HEK293 (cell line): ENCODE measurements at regions not wholly inside any gene's neighbourhood (a gene's known extent, or its start where the extent isn't known, plus 50 kb on each side); places are given as distances from the start of the nearest gene placed in this dataset.

ENCODE experiments used
- CTCF ChIA-PET: fragments of 350-600 bp; formaldehyde crosslinking; extraction: SDS; loops from one replicate; lab custom pipeline; 2021; ENCODE audit warnings: antibody characterized with exemption; lab: Yijun Ruan, JAX
- POLR2A ChIA-PET: fragments of 300-600 bp; formaldehyde crosslinking; extraction: SDS; loops from one replicate; lab custom pipeline; 2020; ENCODE audit warnings: antibody characterized with exemption, inconsistent platforms; lab: Yijun Ruan, JAX
- H3K27ac ChIP-seq: fragments of 200-500 bp; sonication (Bioruptor generic); 2 replicates; pipeline ENCODE4 v1.5.1; 2014; ENCODE audit warnings: low read depth, low read length, control low read depth, inconsistent platforms; ENCODE audit errors: extremely low read depth
- H3K36me3 ChIP-seq, 2 experiments: fragments of 200-500 bp in 1 of 2; sonication (Bioruptor generic) in 1 of 2; 1 replicate in 1 of 2; 2 replicates in 1 of 2; pipeline ENCODE4 v1.5.1; 2014 to 2017; ENCODE audit warnings: inconsistent platforms in 2 of 2, low read length in 2 of 2; ENCODE audit not compliant: control insufficient read depth in 2 of 2, insufficient read depth in 1 of 2
- H3K4me1 ChIP-seq: fragments of 200-500 bp; sonication (Bioruptor generic); 2 replicates; pipeline ENCODE4 v1.5.1; 2014; ENCODE audit warnings: mild to moderate bottlenecking, low read length, inconsistent platforms; ENCODE audit not compliant: control insufficient read depth, insufficient read depth
- H3K4me3 ChIP-seq: 2 replicates; pipeline ENCODE4 v1.5.1; 2011; ENCODE audit warnings: low read depth, mild to moderate bottlenecking, control low read depth, low read length, moderate library complexity
- H3K9me3 ChIP-seq: fragments of 200-500 bp; sonication (Bioruptor generic); 2 replicates; pipeline ENCODE4 v1.5.1; 2014; ENCODE audit warnings: low read depth, low read length, inconsistent platforms; ENCODE audit not compliant: control insufficient read depth, insufficient read depth
- MEIS1 ChIP-seq: sonication (generic); formaldehyde crosslinking; IDR thresholded peaks from 2 replicates; pipeline ENCODE4 v1.8.1; 2022; ENCODE audit warnings: missing genetic modification reagents, mild to moderate bottlenecking, borderline replicate concordance
- MZF1 ChIP-seq: fragments of 450-650 bp; formaldehyde crosslinking; IDR thresholded peaks from 2 replicates; pipeline ENCODE4 v1.5.1; 2017; ENCODE audit warnings: missing biosample characterization, missing genetic modification characterization, borderline replicate concordance
- SP7 ChIP-seq: fragments of 450-650 bp; formaldehyde crosslinking; IDR thresholded peaks from 2 replicates; pipeline ENCODE4 v1.5.1; 2016; ENCODE audit warnings: missing biosample characterization, missing genetic modification characterization
- WT1 ChIP-seq: fragments of 450-650 bp; formaldehyde crosslinking; IDR thresholded peaks from 2 replicates; pipeline ENCODE4 v1.5.1; 2016; ENCODE audit warnings: missing biosample characterization, missing genetic modification characterization
- ZBTB20 ChIP-seq: fragments of 450-650 bp; formaldehyde crosslinking; IDR thresholded peaks from 2 replicates; pipeline ENCODE4 v1.5.1; 2016; ENCODE audit warnings: missing biosample characterization, missing genetic modification characterization
- ZBTB48 ChIP-seq: fragments of 450-650 bp; formaldehyde crosslinking; IDR thresholded peaks from 2 replicates; pipeline ENCODE4 v1.5.1; 2016; ENCODE audit warnings: missing biosample characterization, missing genetic modification characterization
- ZFP69B ChIP-seq: fragments of 450-650 bp; formaldehyde crosslinking; IDR thresholded peaks from 2 replicates; pipeline ENCODE4 v1.5.1; 2016; ENCODE audit warnings: missing biosample characterization, missing genetic modification characterization
- ZNF148 ChIP-seq: fragments of 450-650 bp; formaldehyde crosslinking; IDR thresholded peaks from 2 replicates; pipeline ENCODE4 v1.5.0; 2017; ENCODE audit warnings: missing biosample characterization, missing genetic modification characterization, borderline replicate concordance
- ZNF16 ChIP-seq: fragments of 450-650 bp; formaldehyde crosslinking; IDR thresholded peaks from 2 replicates; pipeline ENCODE4 v1.5.1; 2016; ENCODE audit warnings: low read depth, missing biosample characterization, missing genetic modification characterization
- ZNF169 ChIP-seq: fragments of 450-650 bp; formaldehyde crosslinking; IDR thresholded peaks from 2 replicates; pipeline ENCODE4 v1.5.1; 2016; ENCODE audit warnings: missing biosample characterization, missing genetic modification characterization
- ZNF19 ChIP-seq: fragments of 450-650 bp; formaldehyde crosslinking; IDR thresholded peaks from 2 replicates; pipeline ENCODE4; 2016; ENCODE audit warnings: missing biosample characterization, missing genetic modification characterization, low read depth
- ZNF202 ChIP-seq: fragments of 450-650 bp; formaldehyde crosslinking; IDR thresholded peaks from 2 replicates; pipeline ENCODE4 v1.5.1; 2016; ENCODE audit warnings: missing biosample characterization, missing genetic modification characterization, borderline replicate concordance
- ZNF302 ChIP-seq: fragments of 450-650 bp; formaldehyde crosslinking; IDR thresholded peaks from 2 replicates; pipeline ENCODE4 v1.5.1; 2016; ENCODE audit warnings: missing biosample characterization, missing genetic modification characterization, low read depth
- ZNF366 ChIP-seq: fragments of 450-650 bp; formaldehyde crosslinking; conservative IDR thresholded peaks from 2 replicates; pipeline ENCODE4 v1.5.1; 2016; ENCODE audit warnings: missing biosample characterization, missing genetic modification characterization
- ZNF37A ChIP-seq: fragments of 450-650 bp; IDR thresholded peaks from 2 replicates; pipeline ENCODE4 v1.5.1; 2018; ENCODE audit warnings: missing biosample characterization, missing genetic modification characterization
- ZNF398 ChIP-seq: fragments of 450-650 bp; formaldehyde crosslinking; IDR thresholded peaks from 2 replicates; pipeline ENCODE4 v1.5.1; 2017; ENCODE audit warnings: missing biosample characterization, missing genetic modification characterization
- ZNF473 ChIP-seq: fragments of 450-650 bp; formaldehyde crosslinking; IDR thresholded peaks from 2 replicates; pipeline ENCODE4 v1.5.1; 2017; ENCODE audit warnings: missing biosample characterization, missing genetic modification characterization
- ZNF561 ChIP-seq: fragments of 450-650 bp; IDR thresholded peaks from 2 replicates; pipeline ENCODE4 v1.5.1; 2018; ENCODE audit warnings: missing biosample characterization, missing genetic modification characterization, borderline replicate concordance
- ZNF596 ChIP-seq: fragments of 450-650 bp; IDR thresholded peaks from 2 replicates; pipeline ENCODE4 v1.5.0; 2018; ENCODE audit warnings: missing biosample characterization, mild to moderate bottlenecking, missing genetic modification characterization, moderate library complexity
- ZNF626 ChIP-seq: fragments of 450-650 bp; sonication (Bioruptor Pico); formaldehyde crosslinking; IDR thresholded peaks from 2 replicates; pipeline ENCODE4 v1.5.1; 2018; ENCODE audit warnings: missing biosample characterization, missing genetic modification characterization, inconsistent platforms
- ZNF777 ChIP-seq: fragments of 450-650 bp; formaldehyde crosslinking; IDR thresholded peaks from 2 replicates; pipeline ENCODE4 v1.5.1; 2017; ENCODE audit warnings: missing biosample characterization, missing genetic modification characterization, borderline replicate concordance
- ZNF785 ChIP-seq: fragments of 450-650 bp; formaldehyde crosslinking; IDR thresholded peaks from 2 replicates; pipeline ENCODE4 v1.5.1; 2016; ENCODE audit warnings: missing biosample characterization, missing genetic modification characterization
- ZSCAN30 ChIP-seq: fragments of 450-650 bp; IDR thresholded peaks from 2 replicates; pipeline ENCODE4 v1.5.1; 2018; ENCODE audit warnings: missing biosample characterization, mild to moderate bottlenecking, missing genetic modification characterization, moderate library complexity
- TF ChIP-seq, protein P1 (sequence below): IDR thresholded peaks from 2 replicates; pipeline ENCODE4 v1.6.1; 2011; ENCODE audit warnings: mild to moderate bottlenecking, low read depth, low read length, borderline replicate concordance
- TF ChIP-seq, protein P2 (sequence below): sonication (generic); formaldehyde crosslinking; IDR thresholded peaks from 2 replicates; pipeline ENCODE4 v1.8.1; 2022; ENCODE audit warnings: mild to moderate bottlenecking, moderate library complexity, missing genetic modification reagents

DNA sequence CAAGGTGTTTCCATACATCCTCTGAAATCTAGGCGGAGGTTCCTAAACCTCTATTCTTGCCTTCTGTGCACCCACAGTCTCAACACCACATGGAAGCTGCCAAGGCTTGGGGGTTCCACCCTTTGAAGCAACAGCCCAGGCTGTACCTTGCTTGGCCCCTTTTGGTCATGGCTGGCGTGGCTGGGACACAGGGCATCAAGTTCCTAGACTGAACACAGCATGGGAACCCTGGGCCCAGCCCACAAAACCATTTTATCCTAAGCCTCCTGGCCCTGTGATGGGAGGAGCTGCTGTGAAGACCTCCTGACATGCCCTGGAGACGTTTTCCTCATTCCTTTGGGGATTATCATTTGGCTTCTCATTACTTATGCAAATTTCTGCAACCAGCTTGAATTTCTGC is 739.0 kb upstream of the NECTIN3 start:
- TF ChIP-seq ZNF785, result no peak
- TF ChIP-seq ZNF398, result no peak
- Histone ChIP-seq H3K36me3 (no peaks in the 10 kb centered on the region), H3K4me1 (no peaks in the 10 kb centered on the region), H3K9me3 (no peaks in the 10 kb centered on the region), H3K4me3 (no peak overlapping the region), H3K27ac (no peak overlapping the region)
- ChIA-PET CTCF (no interaction called here), POLR2A (no interaction called here)

- H3K36me3 ChIP-seq, result no peaks in the 10 kb centered on the region
- no peaks in the 10 kb centered on the region for H3K9me3 ChIP-seq
- POLR2A ChIA-PET, result no interaction called here
- CTCF ChIA-PET, result no interaction called here
- H3K4me1 ChIP-seq, result no peaks in the 10 kb centered on the region
- no peak for TF ChIP-seq ZNF16
- TF ChIP-seq ZNF596 (tag by site-specific recombination), result no peak
- TF ChIP-seq, protein P1, sequence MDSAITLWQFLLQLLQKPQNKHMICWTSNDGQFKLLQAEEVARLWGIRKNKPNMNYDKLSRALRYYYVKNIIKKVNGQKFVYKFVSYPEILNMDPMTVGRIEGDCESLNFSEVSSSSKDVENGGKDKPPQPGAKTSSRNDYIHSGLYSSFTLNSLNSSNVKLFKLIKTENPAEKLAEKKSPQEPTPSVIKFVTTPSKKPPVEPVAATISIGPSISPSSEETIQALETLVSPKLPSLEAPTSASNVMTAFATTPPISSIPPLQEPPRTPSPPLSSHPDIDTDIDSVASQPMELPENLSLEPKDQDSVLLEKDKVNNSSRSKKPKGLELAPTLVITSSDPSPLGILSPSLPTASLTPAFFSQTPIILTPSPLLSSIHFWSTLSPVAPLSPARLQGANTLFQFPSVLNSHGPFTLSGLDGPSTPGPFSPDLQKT, result no peak
- H3K27ac ChIP-seq, result no peak overlapping the region
- no peak overlapping the region for H3K4me3 ChIP-seq
These were observed 730.6 kb upstream of the NECTIN3 start for GRCh38 chr3:110341047-110341446.

DNA sequence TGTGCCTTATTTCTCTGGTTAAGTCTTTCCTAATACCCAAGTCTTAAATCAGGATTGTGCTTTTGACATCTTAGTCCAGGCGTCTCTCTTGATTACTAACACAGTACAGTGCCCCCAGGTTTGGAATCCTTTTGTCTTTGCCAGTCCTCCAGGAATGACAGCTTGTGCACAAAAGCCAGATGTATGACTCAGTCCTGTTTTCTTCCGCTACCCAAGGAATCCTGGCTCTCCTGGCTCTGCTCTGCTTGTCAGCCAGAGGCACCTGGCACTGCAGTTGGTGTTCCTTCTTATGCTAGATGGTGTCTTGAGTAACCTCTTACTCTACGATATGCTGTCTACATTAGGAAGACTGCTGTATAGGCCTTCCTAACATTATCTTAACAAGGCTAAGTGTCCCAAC is 728.2 kb upstream of the NECTIN3 start:
- H3K4me3 ChIP-seq, result no peak overlapping the region
- H3K36me3 ChIP-seq, result no peaks in the 10 kb centered on the region
- H3K9me3 ChIP-seq, result no peaks in the 10 kb centered on the region
- ChIA-PET CTCF (no interaction called here), POLR2A (no interaction called here)
- H3K4me1 ChIP-seq, result no peaks in the 10 kb centered on the region
- H3K27ac ChIP-seq, result no peak overlapping the region
- no peak for TF ChIP-seq ZBTB20 (tag by site-specific recombination)
- no peak for TF ChIP-seq MZF1 (tag by site-specific recombination)
- no peak for TF ChIP-seq SP7 (tag by site-specific recombination)
- no peak for TF ChIP-seq ZBTB48 (tag by site-specific recombination)
- no peak for TF ChIP-seq ZNF626 (tag by site-specific recombination)
- TF ChIP-seq, protein P2, sequence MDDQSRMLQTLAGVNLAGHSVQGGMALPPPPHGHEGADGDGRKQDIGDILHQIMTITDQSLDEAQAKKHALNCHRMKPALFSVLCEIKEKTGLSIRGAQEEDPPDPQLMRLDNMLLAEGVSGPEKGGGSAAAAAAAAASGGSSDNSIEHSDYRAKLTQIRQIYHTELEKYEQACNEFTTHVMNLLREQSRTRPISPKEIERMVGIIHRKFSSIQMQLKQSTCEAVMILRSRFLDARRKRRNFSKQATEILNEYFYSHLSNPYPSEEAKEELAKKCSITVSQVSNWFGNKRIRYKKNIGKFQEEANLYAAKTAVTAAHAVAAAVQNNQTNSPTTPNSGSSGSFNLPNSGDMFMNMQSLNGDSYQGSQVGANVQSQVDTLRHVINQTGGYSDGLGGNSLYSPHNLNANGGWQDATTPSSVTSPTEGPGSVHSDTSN, result no peak
- no peak for TF ChIP-seq WT1 (tag by site-specific recombination)
- TF ChIP-seq ZNF473 (tag by site-specific recombination), result no peak
- TF ChIP-seq, all 188 proteins: peak for 0

GRCh38 chr3:110343945-110344344 is 727.7 kb upstream of the NECTIN3 start:
- no peak overlapping the region for H3K27ac ChIP-seq
- no peak overlapping the region for H3K4me3 ChIP-seq
- POLR2A ChIA-PET, result no interaction called here
- CTCF ChIA-PET, result no interaction called here
- H3K9me3 ChIP-seq, result no peaks in the 10 kb centered on the region
- no peaks in the 10 kb centered on the region for H3K36me3 ChIP-seq
- H3K4me1 ChIP-seq, result no peaks in the 10 kb centered on the region
- TF ChIP-seq ZNF302 (tag by site-specific recombination), result no peak
- TF ChIP-seq ZNF37A, result no peak
- no peak for TF ChIP-seq ZNF19 (tag by site-specific recombination)
- no peak for TF ChIP-seq ZSCAN30 (tag by site-specific recombination)
- TF ChIP-seq ZNF169 (tag by site-specific recombination), result no peak
- TF ChIP-seq ZNF561 (tag by site-specific recombination), result no peak
- TF ChIP-seq ZNF202, result no peak
- no peak for TF ChIP-seq ZNF366 (tag by site-specific recombination)
- no peak for TF ChIP-seq ZFP69B (tag by site-specific recombination)
- TF ChIP-seq ZNF777, result no peak
- TF ChIP-seq ZNF148 (tag by site-specific recombination), result no peak
- no peak for TF ChIP-seq MEIS1 (CRISPR knock-in tag)
